ENCODE measurements at regions not wholly inside any gene's neighbourhood (a gene's known extent, or its start where the extent isn't known, plus 50 kb on each side); places are given as distances from the start of the nearest gene placed in this dataset.

DNA sequence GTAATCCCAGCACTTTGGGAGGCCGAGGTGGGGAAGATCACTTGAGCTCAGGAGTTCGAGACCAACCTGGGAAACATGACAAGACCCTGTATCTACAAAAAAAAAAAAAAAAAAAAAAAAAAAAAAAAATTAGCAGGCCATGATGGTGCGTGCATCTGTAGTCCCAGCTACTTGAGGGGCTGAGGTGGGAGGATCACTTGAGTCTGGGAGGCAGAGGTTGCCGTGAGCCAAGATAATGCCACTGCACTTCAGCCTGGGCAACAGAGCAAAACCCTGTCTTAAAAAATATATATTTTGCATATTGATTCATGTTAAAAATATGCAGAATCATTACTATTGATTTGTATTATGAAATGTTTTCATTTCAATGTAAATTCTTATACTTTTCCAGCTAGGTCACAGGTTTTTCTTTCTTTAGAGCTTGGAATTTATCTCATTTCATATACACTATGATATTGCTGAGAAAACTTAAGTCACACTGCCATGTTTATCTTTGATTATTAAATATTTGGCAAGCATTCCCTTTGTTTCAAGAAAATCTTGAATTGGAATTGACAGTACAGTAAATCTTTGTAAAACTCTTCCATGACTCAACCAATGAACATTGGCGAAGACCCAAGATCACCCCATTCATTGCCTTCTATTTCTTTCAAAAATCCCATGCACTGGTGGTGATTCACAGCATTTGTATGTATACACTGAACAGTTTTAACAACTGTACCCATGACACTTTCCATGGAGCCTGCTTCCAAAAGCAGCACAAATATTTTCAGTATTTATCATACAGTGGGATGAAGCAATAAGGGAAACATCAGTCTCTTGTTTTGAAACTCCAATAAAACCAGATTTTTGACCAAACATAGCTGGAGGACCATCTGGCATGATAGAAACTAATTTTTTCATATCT lies 83.5 kb upstream of the TNRC6A start:
- ATAC-seq (peak; percentile 97 to 100), DNase-seq (ENCODE audit: low read depth in 1 of 2, low spot score in 1 of 2) (peak; percentile 90 to 97), FAIRE-seq (peak; percentile 95)
- H3K4me2 ChIP-seq: peak overlapping the region; percentile 60
- H3K4me3 ChIP-seq: no peak overlapping the region
- 39% methylated on average over 5 of the region's 5 CpGs for WGBS (ENCODE audit: missing lambda C conversion rate)
- no peaks in the 10 kb centered on the region for H3K9me3 ChIP-seq
- ChIA-PET POLR2A (no interaction called here), CTCF (interaction anchor here (0.5 to 1.8 kb wide), 10 partner anchors 10 to 207 kb away, joined by 3 to 7 read pairs (median 3); no protein-coding TSS in a partner anchor)
- TF ChIP-seq BCL3 (IDR thresholded peaks at IDR 0.05): peak; percentile 95
- no peak for TF ChIP-seq MYC (IDR thresholded peaks at IDR 0.05; ENCODE audit: borderline replicate concordance, low read length)
- peak; percentile 97 for TF ChIP-seq FOSL2 (IDR thresholded peaks at IDR 0.05)
- TF ChIP-seq FOSL2 (CRISPR knock-in tag; IDR thresholded peaks at IDR 0.05): peak; percentile 98
- peak in 1 of 2 experiments; percentile 49; a peak in 3 of 5 replicates for TF ChIP-seq RAD21 (conservative IDR thresholded peaks at IDR 0.05 in 1 of 2, IDR thresholded peaks at IDR 0.05 in 1 of 2)
- TF ChIP-seq CEBPB (IDR thresholded peaks at IDR 0.05): peak; percentile 98 to 99
- no peak for TF ChIP-seq HOXB5 (CRISPR knock-in tag; IDR thresholded peaks at IDR 0.05)
- TF ChIP-seq, protein P1, sequence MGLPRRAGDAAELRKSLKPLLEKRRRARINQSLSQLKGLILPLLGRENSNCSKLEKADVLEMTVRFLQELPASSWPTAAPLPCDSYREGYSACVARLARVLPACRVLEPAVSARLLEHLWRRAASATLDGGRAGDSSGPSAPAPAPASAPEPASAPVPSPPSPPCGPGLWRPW (IDR thresholded peaks at IDR 0.05): peak; percentile 97
- TF ChIP-seq, protein P2, sequence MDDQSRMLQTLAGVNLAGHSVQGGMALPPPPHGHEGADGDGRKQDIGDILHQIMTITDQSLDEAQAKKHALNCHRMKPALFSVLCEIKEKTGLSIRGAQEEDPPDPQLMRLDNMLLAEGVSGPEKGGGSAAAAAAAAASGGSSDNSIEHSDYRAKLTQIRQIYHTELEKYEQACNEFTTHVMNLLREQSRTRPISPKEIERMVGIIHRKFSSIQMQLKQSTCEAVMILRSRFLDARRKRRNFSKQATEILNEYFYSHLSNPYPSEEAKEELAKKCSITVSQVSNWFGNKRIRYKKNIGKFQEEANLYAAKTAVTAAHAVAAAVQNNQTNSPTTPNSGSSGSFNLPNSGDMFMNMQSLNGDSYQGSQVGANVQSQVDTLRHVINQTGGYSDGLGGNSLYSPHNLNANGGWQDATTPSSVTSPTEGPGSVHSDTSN (IDR thresholded peaks at IDR 0.05): peak; percentile 52; the same call in 1 of the 2 replicates
- no peak for TF ChIP-seq NR3C1 (IDR thresholded peaks at IDR 0.05)
- TF ChIP-seq TFCP2L1 (CRISPR knock-in tag; IDR thresholded peaks at IDR 0.05): no peak
- TF ChIP-seq, protein P3, sequence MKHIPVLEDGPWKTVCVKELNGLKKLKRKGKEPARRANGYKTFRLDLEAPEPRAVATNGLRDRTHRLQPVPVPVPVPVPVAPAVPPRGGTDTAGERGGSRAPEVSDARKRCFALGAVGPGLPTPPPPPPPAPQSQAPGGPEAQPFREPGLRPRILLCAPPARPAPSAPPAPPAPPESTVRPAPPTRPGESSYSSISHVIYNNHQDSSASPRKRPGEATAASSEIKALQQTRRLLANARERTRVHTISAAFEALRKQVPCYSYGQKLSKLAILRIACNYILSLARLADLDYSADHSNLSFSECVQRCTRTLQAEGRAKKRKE (CRISPR knock-in tag; IDR thresholded peaks at IDR 0.05; ENCODE audit: low read depth): peak; percentile 75
- TF ChIP-seq ZFP36 (IDR thresholded peaks at IDR 0.05; ENCODE audit: borderline replicate concordance, partially characterized antibody): no peak
- no peak for TF ChIP-seq ZNF302 (CRISPR knock-in tag; IDR thresholded peaks at IDR 0.05)
- TF ChIP-seq EP300 (IDR thresholded peaks at IDR 0.05): peak; percentile 89 to 94; a peak in 3 of 5 replicates
- TF ChIP-seq ZC3H11A (IDR thresholded peaks at IDR 0.05): no peak
- peak; percentile 38; the same call in 2 of the 3 replicates for TF ChIP-seq SMC3 (IDR thresholded peaks at IDR 0.05)
- peak; percentile 82; the same call in 1 of the 2 replicates for TF ChIP-seq FOXS1 (CRISPR knock-in tag; IDR thresholded peaks at IDR 0.05)
- no peak for TF ChIP-seq CBX2 (IDR thresholded peaks at IDR 0.05; ENCODE audit: borderline replicate concordance, low read depth)
- no peak for TF ChIP-seq E2F6 (IDR thresholded peaks at IDR 0.05; ENCODE audit: borderline replicate concordance, low read depth)
- no peak for TF ChIP-seq BHLHE40 (IDR thresholded peaks at IDR 0.05; ENCODE audit: low read depth, low read length)
- TF ChIP-seq GATA3 (IDR thresholded peaks at IDR 0.05; ENCODE audit: borderline replicate concordance): peak; percentile 95
- TF ChIP-seq JUNB (IDR thresholded peaks at IDR 0.05): peak; percentile 99
- peak; percentile 78; the same call in 1 of the 2 replicates for TF ChIP-seq HOXB13 (CRISPR knock-in tag; IDR thresholded peaks at IDR 0.05; ENCODE audit: low read depth)
- TF ChIP-seq, protein P4, sequence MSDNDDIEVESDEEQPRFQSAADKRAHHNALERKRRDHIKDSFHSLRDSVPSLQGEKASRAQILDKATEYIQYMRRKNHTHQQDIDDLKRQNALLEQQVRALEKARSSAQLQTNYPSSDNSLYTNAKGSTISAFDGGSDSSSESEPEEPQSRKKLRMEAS (IDR thresholded peaks at IDR 0.05): peak; percentile 83
- TF ChIP-seq HDAC2 (IDR thresholded peaks at IDR 0.05): no peak
- peak; percentile 97 to 98 for TF ChIP-seq JUN (IDR thresholded peaks at IDR 0.05)
- TF ChIP-seq KDM1A (IDR thresholded peaks at IDR 0.05; ENCODE audit: low read depth): no peak
- 0 out of 2 replicates have a peak, but pooled peaks have one; percentile 61 for TF ChIP-seq RARB (CRISPR knock-in tag; IDR thresholded peaks at IDR 0.05)
- H3K4me1 ChIP-seq: peaks cover 26% of the 10 kb centered on the region
- H3K27ac ChIP-seq: peak overlapping the region; percentile 84 to 91
